ENCODE measurements at regions not wholly inside any gene's neighbourhood (a gene's known extent, or its start where the extent isn't known, plus 50 kb on each side); places are given as distances from the start of the nearest gene placed in this dataset.

DNA sequence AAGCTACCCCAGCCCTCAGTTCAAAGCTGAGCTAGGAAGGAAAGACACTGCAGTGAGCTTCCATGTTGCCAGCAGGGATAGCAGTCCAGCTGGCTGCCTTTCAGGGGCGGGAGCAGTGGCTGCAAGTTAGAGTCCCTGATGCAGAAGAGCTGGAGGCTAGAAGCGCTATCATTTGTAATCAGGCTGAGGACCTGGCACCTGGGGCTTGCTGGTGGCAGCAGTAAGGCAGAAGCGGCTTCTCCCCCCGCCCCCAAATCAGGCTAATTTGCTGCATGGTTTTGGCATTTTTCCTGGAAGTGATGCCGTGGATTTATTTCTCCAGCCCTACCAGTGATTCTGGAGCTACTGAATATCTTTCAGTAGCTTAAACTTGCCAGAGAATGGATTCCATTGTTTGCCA is 203.3 kb downstream of the CLCN4 start:
- TF ChIP-seq CTCF (IDR thresholded peaks at IDR 0.05; ENCODE audit: poor library complexity, severe bottlenecking), result no peak
- TF ChIP-seq EP300 (conservative IDR thresholded peaks at IDR 0.05; ENCODE audit: poor library complexity, severe bottlenecking), result no peak
